Thyroid gland (tissue), 4 donors: ENCODE measurements at regions not wholly inside any gene's neighbourhood (a gene's known extent, or its start where the extent isn't known, plus 50 kb on each side); places are given as distances from the start of the nearest gene placed in this dataset.
"Not testable (repeated sequence)": the region's sequence is repeated elsewhere in the genome, so short reads cannot be mapped to it uniquely, and the experiment has no call there.

Experiments
- DNase-seq, 2 donors: peaks; one replicate each; pipeline ENCODE4 v3.0.0-alpha.2; 2019
- H3K27ac ChIP-seq, 3 donors: fragments of 200-600 bp; sonication (generic); 1 replicate in 2 of 3; 2 replicates in 1 of 3; pipeline ENCODE4 v1.5.1; 2016 to 2019; ENCODE audit warnings: mild to moderate bottlenecking in 1 of 3, moderate library complexity in 1 of 3
- H3K27me3 ChIP-seq: fragments of 200-600 bp; sonication (generic); one replicate; pipeline ENCODE4 v1.5.1; 2019
- H3K36me3 ChIP-seq, 2 donors: fragments of 200-600 bp; sonication (generic); one replicate each; pipeline ENCODE4 v1.5.1; 2016 to 2019
- H3K4me1 ChIP-seq, 2 donors: fragments of 200-600 bp; sonication (generic); one replicate each; pipeline ENCODE4 v1.5.1; 2017 to 2019
- H3K4me3 ChIP-seq, 3 donors: fragments of 200-600 bp; sonication (generic); replicated peaks in 1 of 3; 1 replicate in 2 of 3; 2 replicates in 1 of 3; pipeline ENCODE4 v1.5.1; 2016; ENCODE audit warnings: mild to moderate bottlenecking in 1 of 3
- H3K9me3 ChIP-seq: fragments of 200-600 bp; sonication (generic); one replicate; pipeline ENCODE4 v1.5.1; 2017
- CTCF ChIP-seq, 6 experiments: fragments of 200-600 bp in 3 of 6; fragments of 450-650 bp in 3 of 6; sonication (generic) in 3 of 6; IDR thresholded peaks; one replicate each; pipeline ENCODE4 v1.5.1; 2016 to 2019; ENCODE audit warnings: antibody characterized with exemption in 6 of 6, mild to moderate bottlenecking in 2 of 6, inconsistent platforms in 1 of 6, moderate library complexity in 1 of 6
- POLR2A ChIP-seq, 2 donors: fragments of 450-650 bp; IDR thresholded peaks; one replicate each; pipeline ENCODE4 v1.6.1; 2017; ENCODE audit warnings: antibody characterized with exemption in 2 of 2, mild to moderate bottlenecking in 2 of 2, moderate library complexity in 1 of 2
- WGBS, 2 donors: methylation state at CpG; one replicate each; pipeline ENCODE4 v1.1.5; 2017; 5-methylcytosine and 5-hydroxymethylcytosine counted together
- intact Hi-C: fragments of 100-400 bp; cut with DNase I; formaldehyde crosslinking; loops from one replicate; pipeline ENCODE4 v1.15.1; 2023

GRCh38 chr4:138389976-138390685, 148.0 kb upstream of the SLC7A11 start:
- Histone ChIP-seq H3K4me3 (no peak overlapping the region), H3K9me3 (no peaks in the 10 kb centered on the region), H3K27ac (no peak overlapping the region), H3K27me3 (no peaks in the 10 kb centered on the region), H3K36me3 (no peaks in the 10 kb centered on the region), H3K4me1 (peaks cover 3 to 11% of the 10 kb centered on the region in 2 donors)
- no peak for DNase-seq
- TF ChIP-seq POLR2A (IDR thresholded peaks at IDR 0.05) (no peak), CTCF (IDR thresholded peaks at IDR 0.05) (no peak)
- WGBS, 2 donors = 59 to 85% methylated on average over 2 of the region's 2 CpGs
- intact Hi-C loops = no loop called here

- Histone ChIP-seq H3K4me3 (no peak overlapping the region), H3K36me3 (no peaks in the 10 kb centered on the region), H3K27me3 (no peaks in the 10 kb centered on the region), H3K9me3 (no peaks in the 10 kb centered on the region), H3K27ac (no peak overlapping the region), H3K4me1 (no peaks in the 10 kb centered on the region)
- intact Hi-C loops = no loop called here
- no peak for TF ChIP-seq POLR2A (IDR thresholded peaks at IDR 0.05)
- no peak for TF ChIP-seq CTCF (IDR thresholded peaks at IDR 0.05)
- DNase-seq = no peak
- 94 to 95% methylated on average over 1 of the region's 1 CpG for WGBS, 2 donors
These were observed 132.8 kb upstream of the SLC7A11 start for GRCh38 chr4:138374947-138375346.

GRCh38 chr4:138367942-138368341, 125.8 kb upstream of the SLC7A11 start:
- H3K27ac ChIP-seq = no peak overlapping the region
- H3K36me3 ChIP-seq = no peaks in the 10 kb centered on the region
- TF ChIP-seq CTCF (IDR thresholded peaks at IDR 0.05) (no peak), POLR2A (IDR thresholded peaks at IDR 0.05) (no peak)
- no peak for DNase-seq
- H3K27me3 ChIP-seq = no peaks in the 10 kb centered on the region
- no peaks in the 10 kb centered on the region for H3K9me3 ChIP-seq
- H3K4me1 ChIP-seq = no peaks in the 10 kb centered on the region
- intact Hi-C loops = no loop called here
- H3K4me3 ChIP-seq = no peak overlapping the region

- H3K4me3 ChIP-seq, H3K4me1 ChIP-seq, H3K36me3 ChIP-seq, intact Hi-C loops, H3K9me3 ChIP-seq, DNase-seq, H3K27ac ChIP-seq, H3K27me3 ChIP-seq: not testable (repeated sequence)
- 94% methylated on average over 3 of the region's 3 CpGs for whole genome bisulfite sequencing, 2 donors
These were observed 110.3 kb upstream of the SLC7A11 start for GRCh38 chr4:138352446-138352845.

GRCh38 chr4:138348055-138348454, 105.9 kb upstream of the SLC7A11 start:
- WGBS, 2 donors = 73 to 78% methylated on average over 3 of the region's 3 CpGs

More at GRCh38 chr4:138348055-138348454, 105.9 kb upstream of the SLC7A11 start:
- Histone ChIP-seq H3K4me3 (no peak overlapping the region), H3K9me3 (no peaks in the 10 kb centered on the region), H3K27me3 (no peaks in the 10 kb centered on the region), H3K4me1 (no peaks in the 10 kb centered on the region), H3K36me3 (no peaks in the 10 kb centered on the region), H3K27ac (no peak overlapping the region)
- TF ChIP-seq POLR2A (IDR thresholded peaks at IDR 0.05) = no peak
- no peak for TF ChIP-seq CTCF (IDR thresholded peaks at IDR 0.05)
- intact Hi-C loops = no loop called here
- no peak for DNase-seq
